Small intestine (tissue), 7 donors: ENCODE measurements at regions not wholly inside any gene's neighbourhood (a gene's known extent, or its start where the extent isn't known, plus 50 kb on each side); places are given as distances from the start of the nearest gene placed in this dataset.

Source experiments
- DNase-seq, 2 donors: peaks; one replicate each; pipeline versions ENCODE4 v3.0.0 to v3.0.0-alpha.2; 2013
- FAIRE-seq: peaks from 2 replicates; lab custom pipeline; 2012; peaks lifted over from hg19 to GRCh38; lab: Jason Lieb, UNC
- H3K27ac ChIP-seq, 3 donors: one replicate each; pipeline ENCODE4 v1.5.1; 2013; ENCODE audit warnings: low read length in 2 of 3, mild to moderate bottlenecking in 2 of 3, control low read depth in 1 of 3, inconsistent platforms in 1 of 3, low read depth in 1 of 3, moderate library complexity in 1 of 3
- H3K27me3 ChIP-seq, 3 donors: one replicate each; pipeline ENCODE4 v1.6.1; 2013; ENCODE audit warnings: low read length in 3 of 3, inconsistent platforms in 1 of 3; ENCODE audit not compliant: control insufficient read depth in 3 of 3, insufficient read depth in 3 of 3
- H3K36me3 ChIP-seq, 3 donors: one replicate each; pipeline ENCODE4 v1.6.1; 2013; ENCODE audit warnings: low read length in 3 of 3, inconsistent platforms in 1 of 3, low read depth in 1 of 3, mild to moderate bottlenecking in 1 of 3, moderate library complexity in 1 of 3; ENCODE audit not compliant: control insufficient read depth in 3 of 3, insufficient read depth in 2 of 3
- H3K4me1 ChIP-seq, 3 donors: one replicate each; pipeline ENCODE4 v1.6.1; 2013; ENCODE audit warnings: low read length in 2 of 3, inconsistent platforms in 1 of 3, low read depth in 1 of 3, mild to moderate bottlenecking in 1 of 3, moderate library complexity in 1 of 3; ENCODE audit not compliant: control insufficient read depth in 3 of 3, insufficient read depth in 2 of 3
- H3K4me3 ChIP-seq, 3 donors: one replicate each; pipeline ENCODE4 v1.5.1; 2013; ENCODE audit warnings: low read length in 3 of 3, control low read depth in 1 of 3, inconsistent platforms in 1 of 3, low read depth in 1 of 3, mild to moderate bottlenecking in 1 of 3, moderate library complexity in 1 of 3
- H3K9me3 ChIP-seq, 2 donors: one replicate each; pipeline ENCODE4 v1.6.1; 2013; ENCODE audit warnings: low read depth in 1 of 2, low read length in 1 of 2; ENCODE audit not compliant: control insufficient read depth in 2 of 2, insufficient read depth in 1 of 2
- WGBS, 3 donors: extraction: QIAGEN DNeasy Blood & Tissue Kit; methylation state at CpG; one replicate each; pipeline ENCODE4 v1.1.7; 2013; 5-methylcytosine and 5-hydroxymethylcytosine counted together
- donor health status: healthy with polysubstance abuse.
- donor health status: control.
- donor health status: control.
- donor health status: Bipolar disorder and iron deficiency.
- donor health status: healthy.

GRCh38 chr7:16212610-16213009 is 208.7 kb downstream of the CRPPA start:
- H3K4me1 ChIP-seq = peaks cover 0 to 4% (median 0%) of the 10 kb centered on the region in 3 donors
- DNase-seq = peak; percentile 47 to 84
- H3K27ac ChIP-seq = peak overlapping the region in 1 of 3 donors; percentile 55
- FAIRE-seq = no peak
- no peaks in the 10 kb centered on the region for H3K36me3 ChIP-seq
- no peaks in the 10 kb centered on the region for H3K27me3 ChIP-seq
- H3K9me3 ChIP-seq = peaks cover 0 to 3% of the 10 kb centered on the region in 2 donors
- H3K4me3 ChIP-seq = no peak overlapping the region
- WGBS, 3 donors = 15 to 55% (median 40%) methylated on average over 3 of the region's 3 CpGs

- Histone ChIP-seq H3K36me3 (no peaks in the 10 kb centered on the region), H3K4me3 (no peak overlapping the region), H3K9me3 (peaks cover 0 to 3% of the 10 kb centered on the region in 2 donors), H3K4me1 (peaks cover 0 to 4% (median 0%) of the 10 kb centered on the region in 3 donors), H3K27me3 (no peaks in the 10 kb centered on the region), H3K27ac (peak overlapping the region in 1 of 3 donors; percentile 55)
- WGBS, 3 donors = 69 to 82% (median 77%) methylated on average over 4 of the region's 4 CpGs
- no peak for DNase-seq
- no peak for FAIRE-seq
Observed at GRCh38 chr7:16212032-16212431, 209.3 kb downstream of the CRPPA start.

- Histone ChIP-seq H3K27me3 (no peaks in the 10 kb centered on the region), H3K4me3 (no peak overlapping the region), H3K27ac (no peak overlapping the region), H3K36me3 (no peaks in the 10 kb centered on the region), H3K9me3 (peaks cover 0 to 3% of the 10 kb centered on the region in 2 donors), H3K4me1 (peaks cover 0 to 4% (median 0%) of the 10 kb centered on the region in 3 donors)
- FAIRE-seq = no peak
- DNase-seq = peak in 1 of 2 donors; percentile 52
- WGBS, 3 donors = 71 to 79% (median 76%) methylated on average over 6 of the region's 6 CpGs
Observed at GRCh38 chr7:16211402-16211925, 209.9 kb downstream of the CRPPA start.

- Histone ChIP-seq H3K9me3 (peaks cover 0 to 3% of the 10 kb centered on the region in 2 donors), H3K4me1 (peaks cover 0 to 4% (median 0%) of the 10 kb centered on the region in 3 donors), H3K4me3 (no peak overlapping the region), H3K36me3 (no peaks in the 10 kb centered on the region), H3K27me3 (no peaks in the 10 kb centered on the region), H3K27ac (no peak overlapping the region)
- DNase-seq (no peak), FAIRE-seq (no peak)
- 92 to 94% (median 93%) methylated on average over 2 of the region's 2 CpGs for WGBS, 3 donors
Observed at GRCh38 chr7:16210171-16210570, 211.2 kb downstream of the CRPPA start.

- H3K4me1 ChIP-seq = peaks cover 0 to 4% (median 0%) of the 10 kb centered on the region in 3 donors
- FAIRE-seq (no peak), DNase-seq (no peak)
- no peaks in the 10 kb centered on the region for H3K9me3 ChIP-seq
- no peaks in the 10 kb centered on the region for H3K36me3 ChIP-seq
- 57 to 79% (median 66%) methylated on average over 2 of the region's 2 CpGs for WGBS, 3 donors
- no peak overlapping the region for H3K4me3 ChIP-seq
- H3K27ac ChIP-seq = no peak overlapping the region
- H3K27me3 ChIP-seq = no peaks in the 10 kb centered on the region
Observed at GRCh38 chr7:16207321-16207720, 214.0 kb downstream of the CRPPA start.

- FAIRE-seq = no peak
- no peak overlapping the region for H3K27ac ChIP-seq
- no peaks in the 10 kb centered on the region for H3K27me3 ChIP-seq
- no peak overlapping the region for H3K4me3 ChIP-seq
- no peaks in the 10 kb centered on the region for H3K36me3 ChIP-seq
- no peak for DNase-seq
- peaks cover 0 to 4% of the 10 kb centered on the region in 2 donors for H3K9me3 ChIP-seq
- no peaks in the 10 kb centered on the region for H3K4me1 ChIP-seq
- whole genome bisulfite sequencing, 3 donors = 86 to 92% (median 87%) methylated on average over 2 of the region's 2 CpGs
Observed at GRCh38 chr7:16205466-16205865, 215.9 kb downstream of the CRPPA start.

- Histone ChIP-seq H3K27me3 (no peaks in the 10 kb centered on the region), H3K4me1 (no peaks in the 10 kb centered on the region), H3K4me3 (no peak overlapping the region), H3K36me3 (no peaks in the 10 kb centered on the region), H3K9me3 (peaks cover 0 to 4% of the 10 kb centered on the region in 2 donors), H3K27ac (no peak overlapping the region)
- FAIRE-seq (no peak), DNase-seq (no peak)
- WGBS, 3 donors = 62 to 78% (median 72%) methylated on average over 2 of the region's 2 CpGs
Observed at GRCh38 chr7:16204953-16205352, 216.4 kb downstream of the CRPPA start.

- H3K27me3 ChIP-seq = no peaks in the 10 kb centered on the region
- WGBS, 3 donors = 20 to 56% (median 37%) methylated on average over 3 of the region's 3 CpGs
- no peak overlapping the region for H3K27ac ChIP-seq
- H3K9me3 ChIP-seq = peaks cover 0 to 4% of the 10 kb centered on the region in 2 donors
- H3K4me3 ChIP-seq = no peak overlapping the region
- DNase-seq (peak in 1 of 2 donors; percentile 53), FAIRE-seq (no peak)
- no peaks in the 10 kb centered on the region for H3K4me1 ChIP-seq
- no peaks in the 10 kb centered on the region for H3K36me3 ChIP-seq
Observed at GRCh38 chr7:16203065-16203464, 218.3 kb downstream of the CRPPA start.

GRCh38 chr7:16202303-16202702 is 219.0 kb downstream of the CRPPA start:
- FAIRE-seq = no peak
- H3K4me1 ChIP-seq = no peaks in the 10 kb centered on the region
- no peaks in the 10 kb centered on the region for H3K27me3 ChIP-seq
- peaks cover 0 to 4% of the 10 kb centered on the region in 2 donors for H3K9me3 ChIP-seq
- H3K4me3 ChIP-seq = no peak overlapping the region
- no peak for DNase-seq
- H3K36me3 ChIP-seq = no peaks in the 10 kb centered on the region
- H3K27ac ChIP-seq = no peak overlapping the region
